Adrenal gland (tissue), 5 donors: ENCODE measurements at regions not wholly inside any gene's neighbourhood (a gene's known extent, or its start where the extent isn't known, plus 50 kb on each side); places are given as distances from the start of the nearest gene placed in this dataset.

Experiments
- CTCF ChIP-seq, 6 experiments: fragments of 450-650 bp in 4 of 6; fragments of 200-600 bp in 2 of 6; sonication (generic) in 1 of 6; IDR thresholded peaks; 1 replicate in 5 of 6; 2 replicates in 1 of 6; pipeline versions ENCODE4 v1.5.1 to v1.8.0; 2016 to 2021; ENCODE audit warnings: antibody characterized with exemption in 6 of 6, mild to moderate bottlenecking in 2 of 6, moderate library complexity in 1 of 6
- POLR2A ChIP-seq, 2 donors: fragments of 450-650 bp; IDR thresholded peaks; one replicate each; pipeline ENCODE4 v1.6.1; 2017; ENCODE audit warnings: antibody characterized with exemption in 2 of 2, mild to moderate bottlenecking in 2 of 2, moderate library complexity in 1 of 2
- donor health status: DM: no; HTN: no; CAD: no.

- TF ChIP-seq POLR2A (IDR thresholded peaks at IDR 0.05) (no peak), CTCF (IDR thresholded peaks at IDR 0.05) (no peak)
Observed at GRCh38 chr6:119445666-119446065, 96.1 kb upstream of the MAN1A1 start.
